LNCaP clone FGC (cell line): ENCODE measurements at regions not wholly inside any gene's neighbourhood (a gene's known extent, or its start where the extent isn't known, plus 50 kb on each side); places are given as distances from the start of the nearest gene placed in this dataset.

ENCODE experiments used
- DNase-seq: peaks from one replicate; pipeline ENCODE4 v3.0.0-alpha.2; 2011; ENCODE audit warnings: low read depth
- H3K4me3 ChIP-seq: 2 replicates; pipeline ENCODE4 v1.5.1; 2011; ENCODE audit warnings: mild to moderate bottlenecking, low read depth, low read length, control low read depth
- CTCF ChIP-seq: IDR thresholded peaks from 2 replicates; pipeline ENCODE4 v1.5.1; 2012; ENCODE audit warnings: mild to moderate bottlenecking; ENCODE audit not compliant: control insufficient read depth, insufficient read depth; ENCODE audit errors: extremely low read depth

- H3K4me3 ChIP-seq = no peak overlapping the region
- no peak for DNase-seq
- no peak for TF ChIP-seq CTCF
These were observed 166.6 kb upstream of the TBCA start for GRCh38 chr5:77942578-77943239.

- no peak overlapping the region for H3K4me3 ChIP-seq
- DNase-seq = no peak
- no peak for TF ChIP-seq CTCF
These were observed 161.1 kb upstream of the TBCA start for GRCh38 chr5:77937015-77937908.

GRCh38 chr5:77936365-77936693, 160.2 kb upstream of the TBCA start:
- H3K4me3 ChIP-seq = no peak overlapping the region
- DNase-seq = no peak
- TF ChIP-seq CTCF = no peak

- H3K4me3 ChIP-seq = no peak overlapping the region
- no peak for TF ChIP-seq CTCF
- DNase-seq = no peak
These were observed 159.6 kb upstream of the TBCA start for GRCh38 chr5:77935506-77936364.

- DNase-seq = no peak
- TF ChIP-seq CTCF = no peak
- no peak overlapping the region for H3K4me3 ChIP-seq
These were observed 152.7 kb upstream of the TBCA start for GRCh38 chr5:77928776-77929300.

- TF ChIP-seq CTCF = no peak
- DNase-seq = no peak
- H3K4me3 ChIP-seq = no peak overlapping the region
These were observed 150.2 kb upstream of the TBCA start for GRCh38 chr5:77926337-77926736.
